ENCODE measurements at regions not wholly inside any gene's neighbourhood (a gene's known extent, or its start where the extent isn't known, plus 50 kb on each side); places are given as distances from the start of the nearest gene placed in this dataset.

DNA sequence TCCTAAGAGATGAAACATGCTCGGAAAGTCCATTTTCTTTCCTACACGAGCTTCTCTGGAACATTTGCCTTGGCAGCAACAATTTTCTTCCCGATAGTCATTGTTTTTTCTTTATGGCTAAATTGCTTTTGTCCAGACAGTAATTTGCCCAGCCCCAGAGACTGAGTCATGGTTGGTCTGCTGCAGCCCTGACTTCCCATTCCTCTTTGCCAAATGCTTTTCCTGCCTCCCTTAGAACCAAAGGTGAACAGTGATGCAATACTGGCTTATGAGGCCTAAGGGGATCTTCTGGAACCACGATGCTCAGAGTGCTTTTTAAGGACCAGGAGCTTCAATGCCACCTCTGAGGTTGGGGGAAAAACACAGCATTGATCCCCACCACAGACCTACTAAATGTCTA, 1599.6 kb upstream of the TMEM132C start:
- DNase-seq (ENCODE audit: low spot score) (no peak), ATAC-seq (no peak)
- Histone ChIP-seq H3K4me3 (no peak overlapping the region), H3K27me3 (ENCODE audit: insufficient read depth) (no peaks in the 10 kb centered on the region), H3K36me3 (ENCODE audit: insufficient read depth) (no peaks in the 10 kb centered on the region), H3K79me2 (replicated peaks; ENCODE audit: insufficient read depth) (no peaks in the 10 kb centered on the region), H3K9me2 (ENCODE audit: insufficient read depth) (no peaks in the 10 kb centered on the region), H3K27ac (ENCODE audit: low read depth) (no peak overlapping the region), H3F3A (replicated peaks; ENCODE audit: low read depth) (no peaks in the 10 kb centered on the region), H3K4me1 (ENCODE audit: insufficient read depth) (no peaks in the 10 kb centered on the region), H2AFZ (no peak overlapping the region), H3K4me2 (no peak overlapping the region), H4K20me1 (replicated peaks; ENCODE audit: insufficient read depth) (no peaks in the 10 kb centered on the region)
- Mint-ChIP-seq H3K4me1 (no peaks in the 10 kb centered on the region), H3K4me3 (no peak overlapping the region), H3K9me3 (peaks cover 93% of the 10 kb centered on the region), H3K27ac (no peak overlapping the region), H3K36me3 (ENCODE audit: low read depth) (peaks cover 29% of the 10 kb centered on the region), H3K27me3 (ENCODE audit: insufficient read depth, low read depth, poor library complexity) (peaks cover 4% of the 10 kb centered on the region)
- TF ChIP-seq POLR2AphosphoS5 (IDR thresholded peaks at IDR 0.05; ENCODE audit: low read depth) (no peak), STAT1 (IDR thresholded peaks at IDR 0.05; ENCODE audit: unreplicated experiment) (no peak), EZH2phosphoT487 (IDR thresholded peaks at IDR 0.05; ENCODE audit: unreplicated experiment) (no peak)
- TF ChIP-seq, protein P1, sequence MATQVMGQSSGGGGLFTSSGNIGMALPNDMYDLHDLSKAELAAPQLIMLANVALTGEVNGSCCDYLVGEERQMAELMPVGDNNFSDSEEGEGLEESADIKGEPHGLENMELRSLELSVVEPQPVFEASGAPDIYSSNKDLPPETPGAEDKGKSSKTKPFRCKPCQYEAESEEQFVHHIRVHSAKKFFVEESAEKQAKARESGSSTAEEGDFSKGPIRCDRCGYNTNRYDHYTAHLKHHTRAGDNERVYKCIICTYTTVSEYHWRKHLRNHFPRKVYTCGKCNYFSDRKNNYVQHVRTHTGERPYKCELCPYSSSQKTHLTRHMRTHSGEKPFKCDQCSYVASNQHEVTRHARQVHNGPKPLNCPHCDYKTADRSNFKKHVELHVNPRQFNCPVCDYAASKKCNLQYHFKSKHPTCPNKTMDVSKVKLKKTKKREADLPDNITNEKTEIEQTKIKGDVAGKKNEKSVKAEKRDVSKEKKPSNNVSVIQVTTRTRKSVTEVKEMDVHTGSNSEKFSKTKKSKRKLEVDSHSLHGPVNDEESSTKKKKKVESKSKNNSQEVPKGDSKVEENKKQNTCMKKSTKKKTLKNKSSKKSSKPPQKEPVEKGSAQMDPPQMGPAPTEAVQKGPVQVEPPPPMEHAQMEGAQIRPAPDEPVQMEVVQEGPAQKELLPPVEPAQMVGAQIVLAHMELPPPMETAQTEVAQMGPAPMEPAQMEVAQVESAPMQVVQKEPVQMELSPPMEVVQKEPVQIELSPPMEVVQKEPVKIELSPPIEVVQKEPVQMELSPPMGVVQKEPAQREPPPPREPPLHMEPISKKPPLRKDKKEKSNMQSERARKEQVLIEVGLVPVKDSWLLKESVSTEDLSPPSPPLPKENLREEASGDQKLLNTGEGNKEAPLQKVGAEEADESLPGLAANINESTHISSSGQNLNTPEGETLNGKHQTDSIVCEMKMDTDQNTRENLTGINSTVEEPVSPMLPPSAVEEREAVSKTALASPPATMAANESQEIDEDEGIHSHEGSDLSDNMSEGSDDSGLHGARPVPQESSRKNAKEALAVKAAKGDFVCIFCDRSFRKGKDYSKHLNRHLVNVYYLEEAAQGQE (IDR thresholded peaks at IDR 0.05; ENCODE audit: unreplicated experiment), result no peak

DNA sequence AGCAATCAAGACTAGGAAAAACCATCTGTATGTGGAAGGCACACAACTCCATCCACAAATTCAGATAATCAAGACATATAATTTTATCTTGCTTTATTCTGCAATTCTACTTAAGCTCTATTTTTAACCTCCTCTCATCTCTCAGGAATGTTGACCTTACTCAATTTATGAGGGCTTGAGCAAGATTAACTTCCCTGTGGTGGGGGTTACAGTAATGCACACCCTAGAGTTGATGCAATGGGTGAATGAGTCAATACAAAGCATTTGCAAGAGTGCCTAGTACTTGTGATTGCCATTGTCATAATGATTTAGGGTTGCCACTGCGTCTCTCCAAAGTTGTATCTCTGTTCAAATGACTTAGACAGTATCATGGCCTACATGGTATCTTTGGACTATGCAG, 1598.4 kb upstream of the TMEM132C start:
- Histone ChIP-seq H3K9me2 (ENCODE audit: insufficient read depth) (no peaks in the 10 kb centered on the region), H3K4me3 (no peak overlapping the region), H3K36me3 (ENCODE audit: insufficient read depth) (no peaks in the 10 kb centered on the region), H2AFZ (no peak overlapping the region), H3K79me2 (replicated peaks; ENCODE audit: insufficient read depth) (no peaks in the 10 kb centered on the region), H4K20me1 (replicated peaks; ENCODE audit: insufficient read depth) (no peaks in the 10 kb centered on the region), H3F3A (replicated peaks; ENCODE audit: low read depth) (no peaks in the 10 kb centered on the region), H3K4me1 (ENCODE audit: insufficient read depth) (no peaks in the 10 kb centered on the region), H3K4me2 (no peak overlapping the region), H3K27ac (ENCODE audit: low read depth) (no peak overlapping the region), H3K27me3 (ENCODE audit: insufficient read depth) (no peaks in the 10 kb centered on the region)
- Mint-ChIP-seq H3K27ac (no peak overlapping the region), H3K4me1 (no peaks in the 10 kb centered on the region), H3K9me3 (peaks cover 90% of the 10 kb centered on the region), H3K4me3 (no peak overlapping the region), H3K27me3 (ENCODE audit: insufficient read depth, low read depth, poor library complexity) (no peaks in the 10 kb centered on the region), H3K36me3 (ENCODE audit: low read depth) (peaks cover 25% of the 10 kb centered on the region)
- ATAC-seq (no peak), DNase-seq (ENCODE audit: low spot score) (no peak)
- TF ChIP-seq, protein P2, sequence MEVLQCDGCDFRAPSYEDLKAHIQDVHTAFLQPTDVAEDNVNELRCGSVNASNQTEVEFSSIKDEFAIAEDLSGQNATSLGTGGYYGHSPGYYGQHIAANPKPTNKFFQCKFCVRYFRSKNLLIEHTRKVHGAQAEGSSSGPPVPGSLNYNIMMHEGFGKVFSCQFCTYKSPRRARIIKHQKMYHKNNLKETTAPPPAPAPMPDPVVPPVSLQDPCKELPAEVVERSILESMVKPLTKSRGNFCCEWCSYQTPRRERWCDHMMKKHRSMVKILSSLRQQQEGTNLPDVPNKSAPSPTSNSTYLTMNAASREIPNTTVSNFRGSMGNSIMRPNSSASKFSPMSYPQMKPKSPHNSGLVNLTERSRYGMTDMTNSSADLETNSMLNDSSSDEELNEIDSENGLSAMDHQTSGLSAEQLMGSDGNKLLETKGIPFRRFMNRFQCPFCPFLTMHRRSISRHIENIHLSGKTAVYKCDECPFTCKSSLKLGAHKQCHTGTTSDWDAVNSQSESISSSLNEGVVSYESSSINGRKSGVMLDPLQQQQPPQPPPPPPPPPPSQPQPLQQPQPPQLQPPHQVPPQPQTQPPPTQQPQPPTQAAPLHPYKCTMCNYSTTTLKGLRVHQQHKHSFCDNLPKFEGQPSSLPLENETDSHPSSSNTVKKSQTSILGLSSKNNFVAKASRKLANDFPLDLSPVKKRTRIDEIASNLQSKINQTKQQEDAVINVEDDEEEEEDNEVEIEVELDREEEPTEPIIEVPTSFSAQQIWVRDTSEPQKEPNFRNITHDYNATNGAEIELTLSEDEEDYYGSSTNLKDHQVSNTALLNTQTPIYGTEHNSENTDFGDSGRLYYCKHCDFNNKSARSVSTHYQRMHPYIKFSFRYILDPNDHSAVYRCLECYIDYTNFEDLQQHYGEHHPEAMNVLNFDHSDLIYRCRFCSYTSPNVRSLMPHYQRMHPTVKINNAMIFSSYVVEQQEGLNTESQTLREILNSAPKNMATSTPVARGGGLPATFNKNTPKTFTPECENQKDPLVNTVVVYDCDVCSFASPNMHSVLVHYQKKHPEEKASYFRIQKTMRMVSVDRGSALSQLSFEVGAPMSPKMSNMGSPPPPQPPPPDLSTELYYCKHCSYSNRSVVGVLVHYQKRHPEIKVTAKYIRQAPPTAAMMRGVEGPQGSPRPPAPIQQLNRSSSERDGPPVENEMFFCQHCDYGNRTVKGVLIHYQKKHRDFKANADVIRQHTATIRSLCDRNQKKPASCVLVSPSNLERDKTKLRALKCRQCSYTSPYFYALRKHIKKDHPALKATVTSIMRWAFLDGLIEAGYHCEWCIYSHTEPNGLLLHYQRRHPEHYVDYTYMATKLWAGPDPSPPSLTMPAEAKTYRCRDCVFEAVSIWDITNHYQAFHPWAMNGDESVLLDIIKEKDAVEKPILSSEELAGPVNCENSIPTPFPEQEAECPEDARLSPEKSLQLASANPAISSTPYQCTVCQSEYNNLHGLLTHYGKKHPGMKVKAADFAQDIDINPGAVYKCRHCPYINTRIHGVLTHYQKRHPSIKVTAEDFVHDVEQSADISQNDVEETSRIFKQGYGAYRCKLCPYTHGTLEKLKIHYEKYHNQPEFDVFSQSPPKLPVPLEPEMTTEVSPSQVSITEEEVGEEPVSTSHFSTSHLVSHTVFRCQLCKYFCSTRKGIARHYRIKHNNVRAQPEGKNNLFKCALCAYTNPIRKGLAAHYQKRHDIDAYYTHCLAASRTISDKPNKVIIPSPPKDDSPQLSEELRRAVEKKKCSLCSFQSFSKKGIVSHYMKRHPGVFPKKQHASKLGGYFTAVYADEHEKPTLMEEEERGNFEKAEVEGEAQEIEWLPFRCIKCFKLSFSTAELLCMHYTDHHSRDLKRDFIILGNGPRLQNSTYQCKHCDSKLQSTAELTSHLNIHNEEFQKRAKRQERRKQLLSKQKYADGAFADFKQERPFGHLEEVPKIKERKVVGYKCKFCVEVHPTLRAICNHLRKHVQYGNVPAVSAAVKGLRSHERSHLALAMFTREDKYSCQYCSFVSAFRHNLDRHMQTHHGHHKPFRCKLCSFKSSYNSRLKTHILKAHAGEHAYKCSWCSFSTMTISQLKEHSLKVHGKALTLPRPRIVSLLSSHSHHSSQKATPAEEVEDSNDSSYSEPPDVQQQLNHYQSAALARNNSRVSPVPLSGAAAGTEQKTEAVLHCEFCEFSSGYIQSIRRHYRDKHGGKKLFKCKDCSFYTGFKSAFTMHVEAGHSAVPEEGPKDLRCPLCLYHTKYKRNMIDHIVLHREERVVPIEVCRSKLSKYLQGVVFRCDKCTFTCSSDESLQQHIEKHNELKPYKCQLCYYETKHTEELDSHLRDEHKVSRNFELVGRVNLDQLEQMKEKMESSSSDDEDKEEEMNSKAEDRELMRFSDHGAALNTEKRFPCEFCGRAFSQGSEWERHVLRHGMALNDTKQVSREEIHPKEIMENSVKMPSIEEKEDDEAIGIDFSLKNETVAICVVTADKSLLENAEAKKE (CRISPR knock-in tag; IDR thresholded peaks at IDR 0.05), result no peak
- TF ChIP-seq NANOG (IDR thresholded peaks at IDR 0.05; ENCODE audit: borderline replicate concordance), result no peak
- no peak for TF ChIP-seq STAT1 (IDR thresholded peaks at IDR 0.05; ENCODE audit: unreplicated experiment)
- no peak for TF ChIP-seq POLR2AphosphoS5 (IDR thresholded peaks at IDR 0.05; ENCODE audit: low read depth)
- no peak for TF ChIP-seq ZNF331 (CRISPR knock-in tag; IDR thresholded peaks at IDR 0.05; ENCODE audit: low read depth)
